HG03521 (cell line): ENCODE measurements at regions not wholly inside any gene's neighbourhood (a gene's known extent, or its start where the extent isn't known, plus 50 kb on each side); places are given as distances from the start of the nearest gene placed in this dataset.
"Not testable (repeated sequence)": the region's sequence is repeated elsewhere in the genome, so short reads cannot be mapped to it uniquely, and the experiment has no call there.

Experiments used
- ATAC-seq: cut with Tn5 transposase; IDR thresholded peaks from one replicate; pipeline ENCODE4 v1.9.1; 2021; ENCODE audit warnings: mild to moderate bottlenecking, moderate library complexity; ENCODE audit not compliant: unreplicated experiment

GRCh38 chr10:78595269-78595619 lies 473.5 kb upstream of the ZMIZ1 start:
- no peak for ATAC-seq

GRCh38 chr10:78596556-78596955 lies 472.2 kb upstream of the ZMIZ1 start:
- no peak for ATAC-seq

GRCh38 chr10:78597796-78598555 lies 470.8 kb upstream of the ZMIZ1 start:
- ATAC-seq = no peak

GRCh38 chr10:78599122-78599853 lies 469.5 kb upstream of the ZMIZ1 start:
- ATAC-seq = no peak

GRCh38 chr10:78600121-78600665 lies 468.6 kb upstream of the ZMIZ1 start:
- no peak for ATAC-seq

- ATAC-seq = no peak
These were observed 468.0 kb upstream of the ZMIZ1 start for GRCh38 chr10:78600740-78601139.

- ATAC-seq = no peak
These were observed 466.4 kb upstream of the ZMIZ1 start for GRCh38 chr10:78602201-78602932.

GRCh38 chr10:78604286-78604685 lies 464.5 kb upstream of the ZMIZ1 start:
- ATAC-seq = no peak

GRCh38 chr10:78604721-78605120 lies 464.0 kb upstream of the ZMIZ1 start:
- no peak for ATAC-seq

GRCh38 chr10:78605800-78606350 lies 462.9 kb upstream of the ZMIZ1 start:
- ATAC-seq = no peak

GRCh38 chr10:78606766-78607165 lies 462.0 kb upstream of the ZMIZ1 start:
- ATAC-seq = not testable (repeated sequence)

- no peak for ATAC-seq
These were observed 458.8 kb upstream of the ZMIZ1 start for GRCh38 chr10:78609976-78610375.

- no peak for ATAC-seq
These were observed 455.6 kb upstream of the ZMIZ1 start for GRCh38 chr10:78613132-78613531.

- no peak for ATAC-seq
These were observed 454.5 kb upstream of the ZMIZ1 start for GRCh38 chr10:78614267-78614666.

- ATAC-seq = no peak
These were observed 454.0 kb upstream of the ZMIZ1 start for GRCh38 chr10:78614744-78615143.

- no peak for ATAC-seq
These were observed 452.6 kb upstream of the ZMIZ1 start for GRCh38 chr10:78616125-78616695.

- no peak for ATAC-seq
These were observed 451.7 kb upstream of the ZMIZ1 start for GRCh38 chr10:78617115-78617514.

GRCh38 chr10:78617631-78618030 lies 451.1 kb upstream of the ZMIZ1 start:
- no peak for ATAC-seq

- no peak for ATAC-seq
These were observed 450.7 kb upstream of the ZMIZ1 start for GRCh38 chr10:78618050-78618449.

- ATAC-seq = no peak
These were observed 449.5 kb upstream of the ZMIZ1 start for GRCh38 chr10:78619115-78619851.
